ENCODE measurements at regions not wholly inside any gene's neighbourhood (a gene's known extent, or its start where the extent isn't known, plus 50 kb on each side); places are given as distances from the start of the nearest gene placed in this dataset.

DNA sequence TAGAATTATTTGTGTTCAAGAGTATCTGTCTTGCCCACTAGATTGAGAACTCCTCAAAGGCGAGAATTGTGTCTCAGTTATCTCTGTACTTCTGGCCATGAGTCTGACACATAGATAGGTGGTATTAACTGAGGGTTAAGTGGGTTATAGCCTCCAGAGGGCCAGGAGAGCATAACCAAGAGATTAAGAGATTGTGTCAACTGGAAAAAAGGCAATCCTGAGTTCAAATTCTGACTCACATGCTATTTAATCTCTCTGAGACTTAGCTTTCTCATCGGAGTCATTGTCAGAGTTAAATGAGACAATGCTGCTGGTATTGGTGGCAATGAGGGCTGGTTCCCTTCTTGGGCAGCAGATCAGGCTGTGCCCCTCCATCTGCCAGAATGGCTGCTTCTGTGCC is 330.9 kb downstream of the TNS1 start:
- TF ChIP-seq, protein P1, sequence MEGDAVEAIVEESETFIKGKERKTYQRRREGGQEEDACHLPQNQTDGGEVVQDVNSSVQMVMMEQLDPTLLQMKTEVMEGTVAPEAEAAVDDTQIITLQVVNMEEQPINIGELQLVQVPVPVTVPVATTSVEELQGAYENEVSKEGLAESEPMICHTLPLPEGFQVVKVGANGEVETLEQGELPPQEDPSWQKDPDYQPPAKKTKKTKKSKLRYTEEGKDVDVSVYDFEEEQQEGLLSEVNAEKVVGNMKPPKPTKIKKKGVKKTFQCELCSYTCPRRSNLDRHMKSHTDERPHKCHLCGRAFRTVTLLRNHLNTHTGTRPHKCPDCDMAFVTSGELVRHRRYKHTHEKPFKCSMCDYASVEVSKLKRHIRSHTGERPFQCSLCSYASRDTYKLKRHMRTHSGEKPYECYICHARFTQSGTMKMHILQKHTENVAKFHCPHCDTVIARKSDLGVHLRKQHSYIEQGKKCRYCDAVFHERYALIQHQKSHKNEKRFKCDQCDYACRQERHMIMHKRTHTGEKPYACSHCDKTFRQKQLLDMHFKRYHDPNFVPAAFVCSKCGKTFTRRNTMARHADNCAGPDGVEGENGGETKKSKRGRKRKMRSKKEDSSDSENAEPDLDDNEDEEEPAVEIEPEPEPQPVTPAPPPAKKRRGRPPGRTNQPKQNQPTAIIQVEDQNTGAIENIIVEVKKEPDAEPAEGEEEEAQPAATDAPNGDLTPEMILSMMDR (conservative IDR thresholded peaks at IDR 0.05; ENCODE audit: low read length), result no peak
- no peak for TF ChIP-seq EZH2phosphoT487 (IDR thresholded peaks at IDR 0.05; ENCODE audit: borderline replicate concordance, low read depth, low read length)
- BruUV-seq (replicated peaks), result no TSS peak
- Histone ChIP-seq H3K4me1 (ENCODE audit: insufficient read depth, low read length, poor library complexity, severe bottlenecking) (no peaks in the 10 kb centered on the region), H4K20me1 (ENCODE audit: insufficient read depth, low read length) (no peaks in the 10 kb centered on the region), H2AFZ (ENCODE audit: low read length) (no peak overlapping the region), H3K9me2 (ENCODE audit: insufficient read depth, low read length) (no peaks in the 10 kb centered on the region), H3K27ac (ENCODE audit: low read depth, low read length, poor library complexity, severe bottlenecking) (no peak overlapping the region), H3K4me3 (ENCODE audit: low read depth, low read length, poor library complexity, severe bottlenecking) (no peak overlapping the region), H3K79me2 (ENCODE audit: insufficient read depth, low read depth, low read length) (no peaks in the 10 kb centered on the region), H3K36me3 (ENCODE audit: insufficient read depth, low read length) (no peaks in the 10 kb centered on the region), H3K4me2 (ENCODE audit: low read length) (no peak overlapping the region), H3K9me3 (ENCODE audit: low read length) (no peaks in the 10 kb centered on the region)
- ChIA-PET POLR2A (interaction anchor here (0.7 kb wide), 1 partner anchor 33 kb away, joined by 3 read pairs; no protein-coding TSS in a partner anchor), CTCF (ENCODE audit: unreplicated experiment) (interaction anchor here (0.6 kb wide), 1 partner anchor 713 kb away, joined by 3 read pairs; no protein-coding TSS in a partner anchor)
- DNase-seq (ENCODE audit: low spot score), result no peak
- intact Hi-C loops (cut with micrococcal nuclease; ENCODE audit: unreplicated experiment), result no loop called here

DNA sequence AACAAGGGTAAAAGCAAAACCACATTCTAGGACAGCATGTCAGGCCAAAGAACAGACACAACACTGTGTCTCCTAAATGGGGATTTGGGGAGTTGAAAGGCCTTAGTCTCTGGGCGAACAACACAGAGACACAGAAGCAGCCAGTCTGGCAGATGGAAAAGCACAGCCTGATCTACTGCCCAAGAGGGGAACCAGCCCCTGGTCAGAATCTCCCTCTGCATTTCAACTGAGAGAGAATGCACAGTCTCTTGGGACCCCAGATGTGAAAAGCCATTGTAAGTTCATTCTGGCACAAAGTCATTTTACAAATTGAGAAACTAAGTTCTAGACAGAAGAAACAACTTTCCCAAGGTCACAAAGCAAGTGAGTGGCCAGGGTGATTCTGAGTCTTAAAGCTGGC is 331.7 kb downstream of the TNS1 start:
- TF ChIP-seq, protein P1 (conservative IDR thresholded peaks at IDR 0.05; ENCODE audit: low read length), result no peak
- no peak for TF ChIP-seq EZH2phosphoT487 (IDR thresholded peaks at IDR 0.05; ENCODE audit: borderline replicate concordance, low read depth, low read length)
- POLR2A ChIA-PET, result no interaction called here
- no peak for DNase-seq (ENCODE audit: low spot score)

DNA sequence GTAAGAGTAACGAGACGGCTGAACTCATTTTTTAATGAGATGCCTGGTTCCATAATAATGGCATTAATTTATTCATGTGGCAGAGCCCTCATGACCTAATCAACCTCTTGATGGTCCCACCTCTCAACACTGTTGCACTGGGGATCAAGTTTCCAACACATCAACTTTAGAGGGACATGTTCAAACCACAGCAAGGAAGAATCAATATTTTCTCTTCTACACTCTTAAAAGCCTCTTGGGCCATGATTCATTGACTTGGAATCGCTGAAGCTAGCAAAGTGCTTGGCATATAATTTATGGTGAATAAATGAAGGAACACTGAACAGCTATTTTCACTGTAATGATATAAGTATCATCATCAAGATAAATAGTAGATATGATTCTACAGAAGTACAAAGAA is 333.0 kb downstream of the TNS1 start:
- no peaks in the 10 kb centered on the region for H3K9me2 ChIP-seq (ENCODE audit: insufficient read depth, low read length)
- no peaks in the 10 kb centered on the region for H3K36me3 ChIP-seq (ENCODE audit: insufficient read depth, low read length)
- H3K27ac ChIP-seq (ENCODE audit: low read depth, low read length, poor library complexity, severe bottlenecking), result no peak overlapping the region
- no peaks in the 10 kb centered on the region for H4K20me1 ChIP-seq (ENCODE audit: insufficient read depth, low read length)
- no peak overlapping the region for H2AFZ ChIP-seq (ENCODE audit: low read length)
- BruUV-seq (replicated peaks), result no TSS peak
- H3K79me2 ChIP-seq (ENCODE audit: insufficient read depth, low read depth, low read length), result no peaks in the 10 kb centered on the region
- H3K4me1 ChIP-seq (ENCODE audit: insufficient read depth, low read length, poor library complexity, severe bottlenecking), result no peaks in the 10 kb centered on the region
- no peak for TF ChIP-seq EZH2phosphoT487 (IDR thresholded peaks at IDR 0.05; ENCODE audit: borderline replicate concordance, low read depth, low read length)
- TF ChIP-seq, protein P1 (conservative IDR thresholded peaks at IDR 0.05; ENCODE audit: low read length), result no peak
- DNase-seq (ENCODE audit: low spot score), result no peak
- ChIA-PET POLR2A (no interaction called here), CTCF (ENCODE audit: unreplicated experiment) (no interaction called here)
- intact Hi-C loops (cut with micrococcal nuclease; ENCODE audit: unreplicated experiment), result no loop called here
- H3K9me3 ChIP-seq (ENCODE audit: low read length), result no peaks in the 10 kb centered on the region
- no peak overlapping the region for H3K4me2 ChIP-seq (ENCODE audit: low read length)
- H3K4me3 ChIP-seq (ENCODE audit: low read depth, low read length, poor library complexity, severe bottlenecking), result no peak overlapping the region

More for the DNA sequence above, 331.7 kb downstream of the TNS1 start:
- no peak overlapping the region for H3K4me3 ChIP-seq (ENCODE audit: low read depth, low read length, poor library complexity, severe bottlenecking)
- BruUV-seq (replicated peaks), result no TSS peak
- CTCF ChIA-PET (ENCODE audit: unreplicated experiment), result no interaction called here
- H3K9me2 ChIP-seq (ENCODE audit: insufficient read depth, low read length), result no peaks in the 10 kb centered on the region
- no peaks in the 10 kb centered on the region for H4K20me1 ChIP-seq (ENCODE audit: insufficient read depth, low read length)
- no peak overlapping the region for H3K27ac ChIP-seq (ENCODE audit: low read depth, low read length, poor library complexity, severe bottlenecking)
- H2AFZ ChIP-seq (ENCODE audit: low read length), result no peak overlapping the region
- no peaks in the 10 kb centered on the region for H3K9me3 ChIP-seq (ENCODE audit: low read length)
- no peaks in the 10 kb centered on the region for H3K4me1 ChIP-seq (ENCODE audit: insufficient read depth, low read length, poor library complexity, severe bottlenecking)
- H3K36me3 ChIP-seq (ENCODE audit: insufficient read depth, low read length), result no peaks in the 10 kb centered on the region
- no peaks in the 10 kb centered on the region for H3K79me2 ChIP-seq (ENCODE audit: insufficient read depth, low read depth, low read length)
- intact Hi-C loops (cut with micrococcal nuclease; ENCODE audit: unreplicated experiment), result no loop called here
- H3K4me2 ChIP-seq (ENCODE audit: low read length), result no peak overlapping the region
